ENCODE measurements at regions not wholly inside any gene's neighbourhood (a gene's known extent, or its start where the extent isn't known, plus 50 kb on each side); places are given as distances from the start of the nearest gene placed in this dataset.

DNA sequence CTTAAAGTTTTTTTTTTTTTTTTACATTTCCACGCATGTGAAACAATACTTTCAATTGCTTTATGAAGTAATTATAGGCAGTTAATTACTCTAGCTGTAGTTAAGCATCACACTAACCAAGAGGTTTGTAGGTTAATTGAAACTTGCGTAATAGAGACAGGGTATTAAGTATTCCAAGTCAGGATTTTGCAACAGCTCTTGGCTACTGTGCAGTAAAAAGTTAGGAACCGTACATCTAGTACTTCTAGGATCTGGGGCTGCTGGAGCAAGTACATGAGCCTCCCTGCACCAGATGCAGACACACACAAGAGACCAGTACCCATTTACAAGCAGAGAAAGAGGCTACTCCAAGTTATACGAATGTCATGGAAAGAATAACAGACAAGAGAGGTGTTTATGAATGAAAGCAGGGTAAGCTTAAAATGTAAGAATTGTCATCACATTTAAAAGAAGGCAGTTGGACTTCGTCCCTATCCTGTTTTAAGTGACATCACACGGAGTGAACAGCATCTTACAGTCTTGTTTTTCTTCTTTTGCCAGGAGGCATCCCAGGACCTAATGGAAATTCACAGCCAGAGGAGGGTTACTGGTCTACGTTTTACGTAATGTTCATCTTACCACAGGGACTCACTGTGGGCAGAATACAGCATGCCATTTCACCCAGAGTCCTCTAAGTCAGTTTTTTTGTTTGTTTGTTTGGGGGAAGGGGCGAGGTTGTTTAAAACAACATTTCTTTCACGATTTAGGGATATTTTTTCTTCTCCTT lies 379.6 kb upstream of the PSMD7 start:
- Histone ChIP-seq H3K27ac (ENCODE audit: low read depth in 1 of 2, low read length in 2 of 2) (no peak overlapping the region), H3K36me3 (ENCODE audit: control insufficient read depth in 1 of 2, insufficient read depth in 2 of 2, low read length in 1 of 2) (no peaks in the 10 kb centered on the region), H3K4me1 (ENCODE audit: control insufficient read depth in 1 of 2, insufficient read depth in 2 of 2, low read length in 2 of 2) (no peaks in the 10 kb centered on the region), H3K9me3 (ENCODE audit: control insufficient read depth, low read length) (no peaks in the 10 kb centered on the region), H3K27me3 (ENCODE audit: control insufficient read depth in 1 of 2, insufficient read depth in 2 of 2, low read length in 1 of 2) (peaks cover 0 to 2% of the 10 kb centered on the region in 2 donors), H3K4me3 (ENCODE audit: low read length in 2 of 2) (no peak overlapping the region)
- ATAC-seq (ENCODE audit: low FRiP score) (peak; percentile 75), DNase-seq (no peak)
- WGBS, 2 donors = 56 to 59% methylated on average over 10 of the region's 10 CpGs
- intact Hi-C loops (cut with DNase I) = no loop called here

DNA sequence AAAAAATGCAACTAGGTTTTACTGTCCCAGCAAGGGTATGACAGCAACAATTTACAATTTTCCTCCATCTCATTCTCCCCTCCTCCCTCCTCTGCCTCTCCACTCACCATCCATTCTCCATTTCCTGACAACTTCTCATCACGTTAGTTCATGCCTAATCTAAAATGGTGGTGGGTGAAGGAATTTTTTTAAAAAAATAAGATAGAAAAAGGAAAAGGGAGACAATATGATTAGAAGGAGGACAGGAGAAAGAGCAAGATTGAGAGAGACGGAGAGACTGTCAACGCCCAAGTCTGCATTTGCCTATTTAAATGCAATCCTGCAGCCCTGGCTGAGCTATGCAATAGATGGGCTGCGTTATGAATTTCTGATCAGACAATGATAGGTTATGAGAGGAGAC lies 380.7 kb upstream of the PSMD7 start:
- DNase-seq (no peak), ATAC-seq (ENCODE audit: low FRiP score) (no peak)
- Histone ChIP-seq H3K9me3 (ENCODE audit: control insufficient read depth, low read length) (no peaks in the 10 kb centered on the region), H3K4me1 (ENCODE audit: control insufficient read depth in 1 of 2, insufficient read depth in 2 of 2, low read length in 2 of 2) (no peaks in the 10 kb centered on the region), H3K27ac (ENCODE audit: low read depth in 1 of 2, low read length in 2 of 2) (no peak overlapping the region), H3K27me3 (ENCODE audit: control insufficient read depth in 1 of 2, insufficient read depth in 2 of 2, low read length in 1 of 2) (peaks cover 0 to 2% of the 10 kb centered on the region in 2 donors), H3K36me3 (ENCODE audit: control insufficient read depth in 1 of 2, insufficient read depth in 2 of 2, low read length in 1 of 2) (no peaks in the 10 kb centered on the region), H3K4me3 (ENCODE audit: low read length in 2 of 2) (no peak overlapping the region)
- 76 to 80% methylated on average over 4 of the region's 4 CpGs for WGBS, 2 donors
- intact Hi-C loops (cut with DNase I) = no loop called here

DNA sequence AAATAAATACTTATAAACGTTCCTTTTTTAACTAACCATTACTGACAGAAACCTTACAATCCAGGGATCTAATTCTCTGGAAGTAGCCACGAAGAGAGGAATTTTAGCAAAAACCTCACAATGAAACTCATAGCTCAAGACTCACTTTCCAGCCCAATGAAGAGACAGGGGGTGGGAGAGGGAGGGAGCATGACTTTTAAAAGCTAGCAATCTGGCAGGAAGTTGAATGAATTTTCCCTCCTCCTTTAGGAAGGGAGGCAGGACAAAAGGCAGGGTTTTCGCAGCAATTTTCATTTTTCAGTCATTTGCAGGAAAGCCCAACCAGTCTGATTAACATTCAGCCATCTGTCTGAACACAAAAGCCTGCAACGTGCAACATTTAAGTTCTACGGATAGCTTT lies 381.5 kb upstream of the PSMD7 start:
- H3K36me3 ChIP-seq (ENCODE audit: control insufficient read depth in 1 of 2, insufficient read depth in 2 of 2, low read length in 1 of 2) = no peaks in the 10 kb centered on the region
- H3K9me3 ChIP-seq (ENCODE audit: control insufficient read depth, low read length) = no peaks in the 10 kb centered on the region
- no peak overlapping the region for H3K4me3 ChIP-seq (ENCODE audit: low read length in 2 of 2)
- WGBS, 2 donors = 32 to 38% methylated on average over 5 of the region's 5 CpGs
- ATAC-seq (ENCODE audit: low FRiP score) (no peak), DNase-seq (no peak)
- intact Hi-C loops (cut with DNase I) = no loop called here
- peaks cover 0 to 2% of the 10 kb centered on the region in 2 donors for H3K27me3 ChIP-seq (ENCODE audit: control insufficient read depth in 1 of 2, insufficient read depth in 2 of 2, low read length in 1 of 2)
- no peaks in the 10 kb centered on the region for H3K4me1 ChIP-seq (ENCODE audit: control insufficient read depth in 1 of 2, insufficient read depth in 2 of 2, low read length in 2 of 2)
- no peak overlapping the region for H3K27ac ChIP-seq (ENCODE audit: low read depth in 1 of 2, low read length in 2 of 2)

DNA sequence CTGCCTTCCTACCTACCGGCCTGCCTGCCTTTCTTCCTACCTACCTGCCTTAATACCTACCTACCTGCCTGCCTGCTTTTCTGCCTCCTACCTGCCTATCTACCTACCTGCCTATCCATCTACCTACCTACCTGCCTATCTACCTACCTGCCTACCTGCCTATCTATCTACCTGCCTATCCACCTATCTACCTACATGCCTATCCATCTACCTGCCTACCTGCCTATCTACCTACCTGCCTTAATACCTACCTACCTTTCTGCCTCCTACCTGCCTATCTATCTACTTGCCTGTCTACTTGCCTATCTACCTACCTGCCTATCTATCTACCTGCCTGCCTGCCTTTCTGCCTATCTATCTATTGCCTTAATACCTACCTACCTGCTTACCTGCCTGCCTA lies 383.8 kb upstream of the PSMD7 start:
- WGBS, 2 donors = 22 to 25% methylated on average over 1 of the region's 1 CpG
- no peaks in the 10 kb centered on the region for H3K4me1 ChIP-seq (ENCODE audit: control insufficient read depth in 1 of 2, insufficient read depth in 2 of 2, low read length in 2 of 2)
- ATAC-seq (ENCODE audit: low FRiP score) (no peak), DNase-seq (no peak)
- peaks cover 0 to 2% of the 10 kb centered on the region in 2 donors for H3K27me3 ChIP-seq (ENCODE audit: control insufficient read depth in 1 of 2, insufficient read depth in 2 of 2, low read length in 1 of 2)
- intact Hi-C loops (cut with DNase I) = no loop called here
- no peaks in the 10 kb centered on the region for H3K36me3 ChIP-seq (ENCODE audit: control insufficient read depth in 1 of 2, insufficient read depth in 2 of 2, low read length in 1 of 2)
- no peak overlapping the region for H3K4me3 ChIP-seq (ENCODE audit: low read length in 2 of 2)
- H3K27ac ChIP-seq (ENCODE audit: low read depth in 1 of 2, low read length in 2 of 2) = no peak overlapping the region
- no peaks in the 10 kb centered on the region for H3K9me3 ChIP-seq (ENCODE audit: control insufficient read depth, low read length)

DNA sequence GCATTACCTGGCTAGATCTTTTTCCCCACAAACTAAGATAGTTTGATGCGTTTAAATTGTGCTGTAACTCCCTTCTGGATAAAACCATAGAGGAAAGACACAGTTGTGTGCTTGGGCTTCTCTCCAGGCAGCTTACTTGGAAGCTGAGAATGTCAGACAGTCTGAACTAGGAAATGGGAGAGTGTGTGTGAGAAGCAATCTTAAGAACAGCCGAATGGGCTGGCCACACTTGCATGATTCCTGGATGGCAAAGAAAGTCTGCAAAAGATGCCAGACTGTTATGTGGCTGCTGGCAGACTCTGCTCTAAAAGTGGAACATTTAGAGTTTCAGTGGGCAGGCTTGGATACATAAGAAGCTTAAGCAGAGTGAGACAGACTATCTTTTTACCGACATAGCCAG lies 384.3 kb upstream of the PSMD7 start:
- no peak overlapping the region for H3K4me3 ChIP-seq (ENCODE audit: low read length in 2 of 2)
- intact Hi-C loops (cut with DNase I) = no loop called here
- WGBS, 2 donors = 1 to 5% methylated on average over 3 of the region's 3 CpGs
- H3K36me3 ChIP-seq (ENCODE audit: control insufficient read depth in 1 of 2, insufficient read depth in 2 of 2, low read length in 1 of 2) = no peaks in the 10 kb centered on the region
- H3K9me3 ChIP-seq (ENCODE audit: control insufficient read depth, low read length) = no peaks in the 10 kb centered on the region
- no peak for ATAC-seq (ENCODE audit: low FRiP score)
- DNase-seq = no peak
- H3K27ac ChIP-seq (ENCODE audit: low read depth in 1 of 2, low read length in 2 of 2) = no peak overlapping the region
- H3K4me1 ChIP-seq (ENCODE audit: control insufficient read depth in 1 of 2, insufficient read depth in 2 of 2, low read length in 2 of 2) = no peaks in the 10 kb centered on the region
- peaks cover 0 to 2% of the 10 kb centered on the region in 2 donors for H3K27me3 ChIP-seq (ENCODE audit: control insufficient read depth in 1 of 2, insufficient read depth in 2 of 2, low read length in 1 of 2)

DNA sequence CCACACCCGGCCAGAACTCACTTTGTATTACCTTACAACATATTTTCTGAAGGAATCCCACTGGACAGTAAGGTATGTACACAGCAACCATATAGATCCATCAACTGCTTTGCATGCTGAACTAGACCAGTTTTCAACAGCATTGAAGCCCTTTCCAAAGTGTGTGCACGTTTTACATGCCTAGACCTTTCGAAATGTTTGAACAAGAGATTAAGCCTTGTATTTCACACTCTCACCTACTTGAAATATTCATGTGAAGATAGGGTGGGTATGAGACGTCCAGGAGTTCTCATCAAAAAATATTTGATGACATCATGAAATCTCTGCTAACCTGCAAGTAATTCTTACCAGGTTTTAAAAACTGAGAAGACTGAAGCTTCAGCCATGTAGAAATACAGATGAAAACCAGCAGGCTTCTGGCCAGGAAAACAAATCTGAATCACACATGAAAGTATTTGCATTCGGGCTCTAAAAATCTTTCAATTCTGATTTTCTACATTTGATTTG lies 387.0 kb upstream of the PSMD7 start:
- no peak for ATAC-seq (ENCODE audit: low FRiP score)
- Histone ChIP-seq H3K36me3 (ENCODE audit: control insufficient read depth in 1 of 2, insufficient read depth in 2 of 2, low read length in 1 of 2) (no peaks in the 10 kb centered on the region), H3K4me3 (ENCODE audit: low read length in 2 of 2) (no peak overlapping the region)

DNA sequence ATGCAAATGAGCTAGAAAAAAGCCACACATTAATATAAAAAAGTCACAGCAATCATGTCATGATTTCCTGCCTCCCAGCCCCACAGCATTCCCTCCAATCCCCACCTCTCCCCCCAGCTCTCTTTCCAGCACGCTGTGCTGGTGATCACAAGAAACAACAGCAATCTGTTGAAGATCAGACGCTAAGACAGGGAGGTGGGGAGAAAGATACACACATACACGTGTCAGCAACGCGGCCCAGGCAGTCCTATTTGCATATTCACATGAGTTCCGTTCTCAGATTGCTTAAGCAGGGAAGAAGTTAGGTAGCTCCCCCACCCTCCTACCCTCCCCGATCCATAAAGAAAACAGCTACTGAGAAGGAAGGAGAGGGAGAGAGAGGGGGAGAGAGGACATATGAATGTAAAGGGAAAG lies 405.5 kb upstream of the PSMD7 start:
- H3K9me3 ChIP-seq (ENCODE audit: control insufficient read depth, low read length) = no peaks in the 10 kb centered on the region
- no peak overlapping the region for H3K27ac ChIP-seq (ENCODE audit: low read depth in 1 of 2, low read length in 2 of 2)
- DNase-seq (no peak), ATAC-seq (ENCODE audit: low FRiP score) (no peak)
- 2% methylated on average over 7 of the region's 7 CpGs for WGBS, 2 donors
- no peak overlapping the region for H3K4me3 ChIP-seq (ENCODE audit: low read length in 2 of 2)
- intact Hi-C loops (cut with DNase I) = no loop called here
- no peaks in the 10 kb centered on the region for H3K27me3 ChIP-seq (ENCODE audit: control insufficient read depth in 1 of 2, insufficient read depth in 2 of 2, low read length in 1 of 2)
- no peaks in the 10 kb centered on the region for H3K36me3 ChIP-seq (ENCODE audit: control insufficient read depth in 1 of 2, insufficient read depth in 2 of 2, low read length in 1 of 2)
- no peaks in the 10 kb centered on the region for H3K4me1 ChIP-seq (ENCODE audit: control insufficient read depth in 1 of 2, insufficient read depth in 2 of 2, low read length in 2 of 2)

More for the DNA sequence above, 387.0 kb upstream of the PSMD7 start:
- Histone ChIP-seq H3K4me1 (ENCODE audit: control insufficient read depth in 1 of 2, insufficient read depth in 2 of 2, low read length in 2 of 2) (no peaks in the 10 kb centered on the region), H3K9me3 (ENCODE audit: control insufficient read depth, low read length) (no peaks in the 10 kb centered on the region), H3K27ac (ENCODE audit: low read depth in 1 of 2, low read length in 2 of 2) (no peak overlapping the region), H3K27me3 (ENCODE audit: control insufficient read depth in 1 of 2, insufficient read depth in 2 of 2, low read length in 1 of 2) (peaks cover 0 to 2% of the 10 kb centered on the region in 2 donors)
- 40 to 44% methylated on average over 5 of the region's 5 CpGs for WGBS, 2 donors
- intact Hi-C loops (cut with DNase I) = no loop called here
- no peak for DNase-seq

DNA sequence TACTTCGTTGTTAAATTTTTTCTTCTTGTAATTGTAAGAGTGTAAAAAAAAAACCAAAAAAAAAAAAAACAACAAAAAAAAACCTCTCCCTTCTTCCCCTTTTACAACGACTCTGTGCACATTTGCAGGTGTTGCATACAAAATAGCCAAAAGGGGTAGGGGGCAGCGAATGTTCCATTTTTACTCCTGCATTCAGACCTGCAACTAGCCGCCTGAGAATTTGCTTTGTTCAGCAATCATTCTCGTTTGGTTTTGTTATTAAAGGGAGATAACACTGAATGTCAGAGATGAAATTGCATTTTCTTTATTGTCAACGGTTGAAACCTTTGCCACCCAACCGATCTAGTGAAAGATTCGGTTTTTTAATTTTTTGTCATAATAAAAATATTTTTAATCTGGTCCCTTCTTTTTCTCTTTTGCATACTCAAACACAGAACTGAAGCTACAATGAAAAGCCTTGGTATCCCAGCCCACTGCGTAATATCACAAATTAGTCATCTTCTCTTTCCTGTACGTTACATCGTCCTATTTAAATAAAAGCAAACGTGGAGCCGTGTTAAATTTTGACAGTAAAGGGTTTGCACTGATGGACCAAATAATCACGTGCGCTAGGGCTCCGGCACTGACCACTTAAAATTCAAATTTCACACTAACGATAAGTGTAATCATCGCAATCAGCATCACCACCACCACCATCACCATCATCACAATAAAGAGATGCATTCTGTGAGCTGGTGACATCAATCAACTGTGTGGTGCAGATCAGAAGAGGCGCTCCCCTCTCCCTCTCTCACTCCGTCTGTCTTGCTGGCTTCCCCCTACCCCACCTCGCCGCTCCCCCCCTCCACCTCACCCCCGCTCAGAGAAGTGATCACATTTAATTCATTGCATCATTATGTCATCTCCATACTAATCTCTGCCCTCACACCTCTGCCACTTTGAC lies 406.2 kb upstream of the PSMD7 start:
- H3K36me3 ChIP-seq (ENCODE audit: control insufficient read depth in 1 of 2, insufficient read depth in 2 of 2, low read length in 1 of 2) = no peaks in the 10 kb centered on the region
- DNase-seq (no peak), ATAC-seq (ENCODE audit: low FRiP score) (no peak)
- H3K9me3 ChIP-seq (ENCODE audit: control insufficient read depth, low read length) = no peaks in the 10 kb centered on the region
- no peak overlapping the region for H3K4me3 ChIP-seq (ENCODE audit: low read length in 2 of 2)
- 37 to 41% methylated on average over 23 of the region's 23 CpGs for WGBS, 2 donors
- H3K27me3 ChIP-seq (ENCODE audit: control insufficient read depth in 1 of 2, insufficient read depth in 2 of 2, low read length in 1 of 2) = no peaks in the 10 kb centered on the region
- H3K27ac ChIP-seq (ENCODE audit: low read depth in 1 of 2, low read length in 2 of 2) = no peak overlapping the region
- intact Hi-C loops (cut with DNase I) = no loop called here
- H3K4me1 ChIP-seq (ENCODE audit: control insufficient read depth in 1 of 2, insufficient read depth in 2 of 2, low read length in 2 of 2) = no peaks in the 10 kb centered on the region

Data from aorta (tissue), 5 donors.